WTC11 (cell line): ENCODE measurements at regions not wholly inside any gene's neighbourhood (a gene's known extent, or its start where the extent isn't known, plus 50 kb on each side); places are given as distances from the start of the nearest gene placed in this dataset.
"Not testable (repeated sequence)": the region's sequence is repeated elsewhere in the genome, so short reads cannot be mapped to it uniquely, and the experiment has no call there.

Source experiments
- TF ChIP-seq, protein P1 (sequence below): sonication (generic); formaldehyde crosslinking; IDR thresholded peaks from 2 replicates; pipeline ENCODE4 v1.8.1; 2023; ENCODE audit warnings: mild to moderate bottlenecking, missing genetic modification reagents, moderate library complexity
- TF ChIP-seq, protein P2 (sequence below): fragments of 200-600 bp; IDR thresholded peaks from 2 replicates; pipeline ENCODE4 v1.8.0; 2022; ENCODE audit warnings: antibody characterized with exemption

DNA sequence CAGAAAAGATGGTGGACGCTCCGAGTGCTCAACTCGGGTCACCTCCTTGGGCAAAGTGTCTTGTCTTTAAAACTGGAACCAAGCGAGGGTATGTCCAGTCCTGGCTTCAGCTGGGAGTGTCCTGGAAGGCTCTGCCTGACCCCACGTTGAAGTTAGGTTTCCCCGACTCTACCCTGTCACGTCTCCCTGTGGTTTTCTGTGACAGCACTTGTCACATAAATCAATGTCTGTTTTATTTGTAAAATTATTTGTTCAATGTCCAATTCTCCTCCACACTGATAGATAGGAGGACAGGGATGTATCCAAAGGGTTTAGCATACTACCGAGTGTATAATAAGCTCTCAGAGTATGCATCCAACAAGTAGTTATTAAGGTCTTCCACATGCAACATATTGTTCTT lies 197.7 kb upstream of the IRF2BP2 start:
- TF ChIP-seq, protein P1, sequence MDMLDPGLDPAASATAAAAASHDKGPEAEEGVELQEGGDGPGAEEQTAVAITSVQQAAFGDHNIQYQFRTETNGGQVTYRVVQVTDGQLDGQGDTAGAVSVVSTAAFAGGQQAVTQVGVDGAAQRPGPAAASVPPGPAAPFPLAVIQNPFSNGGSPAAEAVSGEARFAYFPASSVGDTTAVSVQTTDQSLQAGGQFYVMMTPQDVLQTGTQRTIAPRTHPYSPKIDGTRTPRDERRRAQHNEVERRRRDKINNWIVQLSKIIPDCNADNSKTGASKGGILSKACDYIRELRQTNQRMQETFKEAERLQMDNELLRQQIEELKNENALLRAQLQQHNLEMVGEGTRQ, result not testable (repeated sequence)
- TF ChIP-seq, protein P2, sequence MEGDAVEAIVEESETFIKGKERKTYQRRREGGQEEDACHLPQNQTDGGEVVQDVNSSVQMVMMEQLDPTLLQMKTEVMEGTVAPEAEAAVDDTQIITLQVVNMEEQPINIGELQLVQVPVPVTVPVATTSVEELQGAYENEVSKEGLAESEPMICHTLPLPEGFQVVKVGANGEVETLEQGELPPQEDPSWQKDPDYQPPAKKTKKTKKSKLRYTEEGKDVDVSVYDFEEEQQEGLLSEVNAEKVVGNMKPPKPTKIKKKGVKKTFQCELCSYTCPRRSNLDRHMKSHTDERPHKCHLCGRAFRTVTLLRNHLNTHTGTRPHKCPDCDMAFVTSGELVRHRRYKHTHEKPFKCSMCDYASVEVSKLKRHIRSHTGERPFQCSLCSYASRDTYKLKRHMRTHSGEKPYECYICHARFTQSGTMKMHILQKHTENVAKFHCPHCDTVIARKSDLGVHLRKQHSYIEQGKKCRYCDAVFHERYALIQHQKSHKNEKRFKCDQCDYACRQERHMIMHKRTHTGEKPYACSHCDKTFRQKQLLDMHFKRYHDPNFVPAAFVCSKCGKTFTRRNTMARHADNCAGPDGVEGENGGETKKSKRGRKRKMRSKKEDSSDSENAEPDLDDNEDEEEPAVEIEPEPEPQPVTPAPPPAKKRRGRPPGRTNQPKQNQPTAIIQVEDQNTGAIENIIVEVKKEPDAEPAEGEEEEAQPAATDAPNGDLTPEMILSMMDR, result not testable (repeated sequence)
